CD14-positive monocyte (primary cell): ENCODE measurements at regions not wholly inside any gene's neighbourhood (a gene's known extent, or its start where the extent isn't known, plus 50 kb on each side); places are given as distances from the start of the nearest gene placed in this dataset.

Experiments used
- DNase-seq, 3 donors: peaks; one replicate each; pipeline ENCODE4 v3.0.0-alpha.2; 2011 to 2022
- H2AFZ ChIP-seq: 2 replicates; pipeline ENCODE4 v1.6.0; 2012; ENCODE audit warnings: mild to moderate bottlenecking, low read depth, low read length, inconsistent platforms; ENCODE audit not compliant: insufficient read depth, poor library complexity, severe bottlenecking
- H3K27ac ChIP-seq, 2 donors: 1 replicate in 1 of 2; 2 replicates in 1 of 2; pipeline ENCODE4 v1.5.1; 2012 to 2013; ENCODE audit warnings: low read length in 2 of 2, control low read depth in 1 of 2, inconsistent platforms in 1 of 2, low read depth in 1 of 2, mild to moderate bottlenecking in 1 of 2
- H3K27me3 ChIP-seq, 2 donors: one replicate each; pipeline versions ENCODE4 v1.6.0 to v1.6.1; 2011 to 2013; ENCODE audit warnings: low read length in 2 of 2; ENCODE audit not compliant: control insufficient read depth in 2 of 2, insufficient read depth in 2 of 2
- H3K36me3 ChIP-seq, 2 donors: replicated peaks in 1 of 2; 1 replicate in 1 of 2; 2 replicates in 1 of 2; pipeline versions ENCODE4 v1.5.1 to v1.6.1; 2012 to 2013; ENCODE audit warnings: low read length in 2 of 2, control low read depth in 1 of 2, inconsistent platforms in 1 of 2, mild to moderate bottlenecking in 1 of 2; ENCODE audit not compliant: insufficient read depth in 2 of 2, control insufficient read depth in 1 of 2
- H3K4me1 ChIP-seq, 2 donors: 1 replicate in 1 of 2; 2 replicates in 1 of 2; pipeline versions ENCODE4 v1.5.1 to v1.6.1; 2012 to 2013; ENCODE audit warnings: low read length in 2 of 2, control low read depth in 1 of 2, inconsistent platforms in 1 of 2, mild to moderate bottlenecking in 1 of 2, moderate library complexity in 1 of 2; ENCODE audit not compliant: insufficient read depth in 2 of 2, control insufficient read depth in 1 of 2
- H3K4me2 ChIP-seq: replicated peaks from 2 replicates; pipeline ENCODE3; 2012; ENCODE audit warnings: low read length, moderate library complexity, mild to moderate bottlenecking; ENCODE audit not compliant: poor library complexity, severe bottlenecking; ENCODE audit errors: extremely low read depth
- H3K4me3 ChIP-seq, 3 experiments: fragments of 200-600 bp in 1 of 3; sonication (generic) in 1 of 3; replicated peaks in 1 of 3; 1 replicate in 2 of 3; 2 replicates in 1 of 3; pipeline ENCODE4 v1.5.1; 2011 to 2013; ENCODE audit warnings: low read length in 3 of 3, mild to moderate bottlenecking in 3 of 3, control low read depth in 2 of 3, low read depth in 2 of 3, inconsistent platforms in 1 of 3, moderate library complexity in 1 of 3
- H3K79me2 ChIP-seq: 2 replicates; pipeline ENCODE4 v1.6.0; 2012; ENCODE audit warnings: mild to moderate bottlenecking, control low read depth, inconsistent platforms, low read length, moderate library complexity; ENCODE audit not compliant: insufficient read depth
- H3K9ac ChIP-seq: 2 replicates; pipeline ENCODE4 v1.6.0; 2017; ENCODE audit warnings: low read length, mild to moderate bottlenecking; ENCODE audit not compliant: insufficient read depth, poor library complexity, severe bottlenecking
- H3K9me3 ChIP-seq, 2 donors: replicated peaks in 1 of 2; 1 replicate in 1 of 2; 2 replicates in 1 of 2; pipeline versions ENCODE4 v1.5.1 to v1.6.1; 2012 to 2013; ENCODE audit warnings: low read length in 2 of 2, control low read depth in 1 of 2; ENCODE audit not compliant: control insufficient read depth in 1 of 2, insufficient read depth in 1 of 2
- H4K20me1 ChIP-seq: 2 replicates; pipeline ENCODE4 v1.6.0; 2012; ENCODE audit warnings: mild to moderate bottlenecking, low read length, control low read depth, moderate library complexity; ENCODE audit not compliant: insufficient read depth
- H3K27ac Mint-ChIP-seq, 7 donors: one replicate each; pipeline ENCODE4 v1.8.0; 2020; ENCODE audit warnings: mild to moderate bottlenecking in 7 of 7, mixed read lengths in 7 of 7, moderate library complexity in 6 of 7, inconsistent platforms in 2 of 7
- H3K27me3 Mint-ChIP-seq, 3 donors: one replicate each; pipeline ENCODE4 v1.8.0; 2021 to 2022; ENCODE audit warnings: low read depth in 3 of 3, mild to moderate bottlenecking in 3 of 3, mixed read lengths in 3 of 3, moderate library complexity in 3 of 3, inconsistent platforms in 1 of 3
- H3K36me3 Mint-ChIP-seq, 2 donors: one replicate each; pipeline ENCODE4 v1.8.0; 2020; ENCODE audit warnings: mixed read lengths in 2 of 2, inconsistent platforms in 1 of 2, mild to moderate bottlenecking in 1 of 2
- H3K4me1 Mint-ChIP-seq: one replicate; pipeline ENCODE4 v1.8.0; 2020; ENCODE audit warnings: mild to moderate bottlenecking, mixed read lengths
- H3K4me3 Mint-ChIP-seq, 2 donors: one replicate each; pipeline ENCODE4 v1.8.0; 2020; ENCODE audit warnings: mild to moderate bottlenecking in 2 of 2, mixed read lengths in 2 of 2, moderate library complexity in 1 of 2
- H3K9me3 Mint-ChIP-seq, 7 donors: one replicate each; pipeline ENCODE4 v1.8.0; 2020 to 2022; ENCODE audit warnings: mixed read lengths in 7 of 7, mild to moderate bottlenecking in 6 of 7, moderate library complexity in 6 of 7, inconsistent platforms in 2 of 7
- CTCF ChIP-seq: fragments of 200-600 bp; IDR thresholded peaks from one replicate; pipeline ENCODE4 v1.8.0; 2022; ENCODE audit warnings: antibody characterized with exemption, mild to moderate bottlenecking
- WGBS: methylation state at CpG from one replicate; pipeline ENCODE4 v1.1.5; 2013; ENCODE audit warnings: missing lambda C conversion rate; ENCODE audit not compliant: insufficient coverage; 5-methylcytosine and 5-hydroxymethylcytosine counted together
- intact Hi-C, 2 donors: fragments of 100-400 bp; cut with micrococcal nuclease; formaldehyde crosslinking; loops; one replicate each; pipeline versions ENCODE4 v1.15.0 to v1.15.1; 2023

GRCh38 chr3:159781867-159782266, 206.8 kb upstream of the IL12A start:
- intact Hi-C loops, result no loop called here
- Mint-ChIP-seq H3K36me3 (no peaks in the 10 kb centered on the region), H3K27ac (no peak overlapping the region), H3K4me3 (no peak overlapping the region), H3K9me3 (peaks cover 0 to 2% (median 0%) of the 10 kb centered on the region in 7 donors), H3K27me3 (peaks cover 0 to 5% (median 0%) of the 10 kb centered on the region in 3 donors), H3K4me1 (no peaks in the 10 kb centered on the region)
- Histone ChIP-seq H3K27me3 (no peaks in the 10 kb centered on the region), H4K20me1 (no peaks in the 10 kb centered on the region), H3K36me3 (no peaks in the 10 kb centered on the region), H3K9me3 (no peaks in the 10 kb centered on the region), H3K4me2 (no peak overlapping the region), H3K27ac (no peak overlapping the region), H2AFZ (no peak overlapping the region), H3K9ac (no peak overlapping the region), H3K79me2 (no peaks in the 10 kb centered on the region), H3K4me3 (no peak overlapping the region), H3K4me1 (no peaks in the 10 kb centered on the region)
- TF ChIP-seq CTCF, result no peak
- WGBS, result 100% methylated on average over 1 of the region's 2 CpGs
- DNase-seq, result no peak

- no peak overlapping the region for H3K27ac Mint-ChIP-seq
- no peaks in the 10 kb centered on the region for H3K4me1 Mint-ChIP-seq
- 100% methylated on average over 1 of the region's 5 CpGs for WGBS
Observed at GRCh38 chr3:159782724-159783421, 205.8 kb upstream of the IL12A start.

More at GRCh38 chr3:159782724-159783421, 205.8 kb upstream of the IL12A start:
- Histone ChIP-seq H3K27me3 (no peaks in the 10 kb centered on the region), H3K79me2 (no peaks in the 10 kb centered on the region), H3K9ac (no peak overlapping the region), H2AFZ (no peak overlapping the region), H3K4me2 (no peak overlapping the region), H3K27ac (no peak overlapping the region), H4K20me1 (no peaks in the 10 kb centered on the region), H3K4me3 (no peak overlapping the region), H3K9me3 (no peaks in the 10 kb centered on the region), H3K36me3 (no peaks in the 10 kb centered on the region), H3K4me1 (no peaks in the 10 kb centered on the region)
- intact Hi-C loops, result no loop called here
- Mint-ChIP-seq H3K36me3 (no peaks in the 10 kb centered on the region), H3K4me3 (no peak overlapping the region), H3K27me3 (peaks cover 0 to 5% (median 0%) of the 10 kb centered on the region in 3 donors), H3K9me3 (peaks cover 0 to 2% (median 0%) of the 10 kb centered on the region in 7 donors)
- no peak for TF ChIP-seq CTCF
- DNase-seq, result no peak
